Activated CD8-positive, alpha-beta memory T cell treated with anti-CD3 and anti-CD28 coated beads for 24 hours (primary cell): ENCODE measurements at regions not wholly inside any gene's neighbourhood (a gene's known extent, or its start where the extent isn't known, plus 50 kb on each side); places are given as distances from the start of the nearest gene placed in this dataset.
"Not testable (repeated sequence)": the region's sequence is repeated elsewhere in the genome, so short reads cannot be mapped to it uniquely, and the experiment has no call there.

Source experiments
- DNase-seq: peaks from one replicate; pipeline ENCODE4 v3.0.0-alpha.2; 2020

DNA sequence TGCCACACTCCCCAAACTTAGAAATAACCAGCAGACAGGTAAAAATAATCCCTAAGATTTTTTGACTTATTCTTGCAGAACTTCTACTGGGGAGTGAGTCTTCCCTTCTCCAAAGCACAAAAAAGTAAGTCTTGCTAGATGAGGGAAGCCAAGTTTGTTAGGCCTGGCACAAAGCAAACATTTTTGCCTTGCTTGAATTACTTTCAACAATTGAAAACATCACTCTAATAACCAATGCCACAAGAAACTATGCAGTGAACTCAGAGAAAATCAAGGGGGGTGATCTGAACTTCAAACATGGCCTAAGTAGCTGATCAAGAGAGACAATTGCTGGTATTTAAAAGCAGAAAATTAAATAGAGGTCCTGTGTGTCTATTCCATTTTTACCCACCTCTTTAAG lies 123.6 kb upstream of the SLC1A3 start:
- DNase-seq = no peak

DNA sequence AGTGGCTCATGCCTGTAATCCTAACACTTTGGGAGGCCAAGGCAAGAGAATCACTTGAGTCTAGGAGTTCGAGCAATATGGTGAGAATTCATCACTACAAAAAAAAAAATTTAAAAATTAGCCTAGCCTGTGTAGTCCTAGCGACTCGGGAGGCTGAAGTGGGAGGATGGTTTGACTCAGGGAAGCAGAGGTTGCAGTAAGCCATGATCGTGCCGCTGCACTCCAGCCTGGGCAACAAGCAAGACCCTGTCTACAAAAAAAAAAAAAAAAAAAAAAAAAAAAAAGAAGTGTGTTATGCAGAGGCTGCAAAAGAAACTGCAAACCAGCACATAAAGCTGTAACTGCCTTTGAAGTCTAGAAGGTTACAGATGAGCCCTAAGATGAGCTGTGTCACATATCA lies 116.9 kb upstream of the SLC1A3 start:
- DNase-seq = no peak

DNA sequence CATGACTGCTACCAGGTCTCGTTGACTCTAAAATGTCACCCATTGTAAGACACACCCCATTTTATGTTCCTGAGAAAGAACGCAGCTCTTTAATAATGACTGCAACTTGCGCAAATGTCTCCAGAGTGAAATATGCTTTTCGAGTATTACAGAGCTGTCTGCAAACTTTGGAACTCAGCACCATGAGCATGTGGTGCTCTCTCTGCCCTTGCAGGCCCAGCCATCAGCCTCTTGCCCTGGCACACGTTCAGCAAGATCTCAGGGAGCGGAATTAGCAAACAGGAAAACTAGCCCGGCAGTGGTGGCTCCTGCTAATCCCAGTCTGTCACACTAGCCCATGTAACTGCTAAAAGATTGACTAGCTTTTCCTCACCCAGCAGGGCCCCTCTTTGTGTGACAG lies 114.5 kb upstream of the SLC1A3 start:
- DNase-seq = no peak

DNA sequence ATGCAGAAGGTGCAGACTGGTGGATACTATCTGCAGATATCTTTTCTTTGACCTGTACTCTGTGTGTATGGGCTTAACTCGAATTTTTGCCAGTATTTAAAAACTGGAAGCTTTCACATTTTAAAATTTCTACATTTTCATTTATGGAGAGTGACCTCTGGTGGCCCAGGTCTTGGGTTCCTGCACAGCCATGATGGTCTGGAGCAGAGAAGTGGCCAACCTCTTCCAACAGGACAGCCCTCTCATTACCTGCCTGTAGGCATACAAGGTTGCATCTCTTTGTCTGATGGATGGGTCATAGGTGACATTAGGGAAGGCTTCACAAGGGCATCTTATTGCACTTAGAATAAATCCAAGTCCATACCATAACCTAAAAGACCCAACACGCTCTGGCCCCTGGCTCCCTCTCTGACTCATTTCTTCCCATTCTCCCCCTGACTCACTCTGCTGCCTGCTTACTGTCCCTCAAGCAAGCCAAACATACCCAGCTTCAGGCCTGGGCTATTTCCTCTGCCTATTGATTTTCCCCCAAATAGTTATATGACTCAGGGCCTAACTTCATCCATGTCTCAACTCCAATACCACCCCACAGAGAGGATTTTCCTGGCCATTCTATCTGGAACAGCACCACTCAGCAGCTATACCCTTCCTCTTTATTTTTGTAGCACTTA lies 113.3 kb upstream of the SLC1A3 start:
- DNase-seq = no peak

DNA sequence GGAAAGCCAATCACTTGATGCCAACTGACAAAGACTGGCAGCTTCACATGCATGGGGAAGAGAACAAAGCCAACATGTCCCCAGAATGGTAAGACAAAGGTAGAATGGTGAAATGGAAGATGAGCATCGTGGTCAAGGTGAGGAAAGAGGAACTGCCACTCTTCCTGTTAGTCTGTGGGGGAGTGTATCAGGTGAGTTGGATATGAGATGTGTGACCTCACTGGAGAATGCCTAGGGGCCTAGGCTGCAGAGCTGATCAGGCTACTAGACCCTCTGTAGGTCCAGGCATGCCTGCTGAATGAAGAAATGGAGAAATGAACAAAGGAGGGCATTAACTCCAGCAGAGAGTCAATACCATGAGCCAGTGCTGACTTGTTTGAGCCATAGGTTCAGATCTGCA lies 112.4 kb upstream of the SLC1A3 start:
- no peak for DNase-seq

DNA sequence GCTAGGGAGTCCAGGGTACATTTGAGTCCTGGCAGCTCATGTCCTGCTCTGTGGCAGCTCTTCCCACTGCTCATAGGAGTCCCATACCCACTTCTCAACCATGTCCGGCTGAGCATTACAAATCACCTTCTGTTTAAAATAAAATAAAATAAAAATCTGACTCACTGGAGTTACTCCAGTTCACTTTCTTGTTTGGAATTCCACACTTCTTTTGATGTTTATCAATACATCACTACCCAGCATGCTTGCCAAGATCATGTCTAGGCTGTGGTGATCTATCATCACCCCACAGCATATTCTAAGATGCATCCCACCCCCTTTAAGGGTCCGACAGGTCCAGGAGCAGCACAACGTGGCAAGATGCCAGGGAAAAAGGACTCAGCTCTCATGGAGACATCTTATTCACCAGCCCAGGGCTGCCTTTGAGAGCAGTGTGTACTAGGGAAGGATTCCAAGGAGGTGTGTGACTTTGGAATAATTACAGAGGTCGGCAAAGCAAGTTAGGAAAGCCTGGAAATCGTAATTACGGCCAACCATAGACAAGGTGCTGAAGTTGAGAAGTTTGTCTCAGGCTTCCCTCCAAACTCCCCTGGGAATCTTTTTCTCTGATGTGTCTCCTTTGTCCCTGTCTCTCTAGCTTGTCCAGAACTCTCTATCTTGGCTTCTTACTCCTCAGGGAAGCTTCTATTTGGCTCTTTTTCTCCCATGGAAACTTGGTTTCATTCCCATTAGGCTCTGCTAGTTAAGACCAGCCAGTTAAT lies 111.4 kb upstream of the SLC1A3 start:
- DNase-seq = no peak

DNA sequence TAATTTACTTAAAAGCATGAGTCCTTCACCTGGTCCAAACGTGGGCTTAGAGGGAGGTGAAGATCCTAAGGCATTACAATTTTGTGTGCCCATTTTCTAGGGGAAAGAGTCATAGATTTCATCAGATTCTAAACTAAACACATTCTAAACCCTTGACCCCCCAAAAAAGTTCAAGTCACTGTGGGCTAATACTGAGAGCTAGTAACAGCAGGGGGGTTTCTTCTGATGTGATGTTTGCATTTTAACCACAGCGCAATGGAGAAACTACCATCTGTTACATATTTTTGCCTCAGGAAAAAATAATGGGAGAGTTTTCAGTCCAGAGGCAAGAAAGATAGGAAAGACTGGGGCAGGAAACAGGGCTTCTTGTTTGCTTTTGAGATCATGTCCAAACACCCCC lies 110.8 kb upstream of the SLC1A3 start:
- DNase-seq = no peak

DNA sequence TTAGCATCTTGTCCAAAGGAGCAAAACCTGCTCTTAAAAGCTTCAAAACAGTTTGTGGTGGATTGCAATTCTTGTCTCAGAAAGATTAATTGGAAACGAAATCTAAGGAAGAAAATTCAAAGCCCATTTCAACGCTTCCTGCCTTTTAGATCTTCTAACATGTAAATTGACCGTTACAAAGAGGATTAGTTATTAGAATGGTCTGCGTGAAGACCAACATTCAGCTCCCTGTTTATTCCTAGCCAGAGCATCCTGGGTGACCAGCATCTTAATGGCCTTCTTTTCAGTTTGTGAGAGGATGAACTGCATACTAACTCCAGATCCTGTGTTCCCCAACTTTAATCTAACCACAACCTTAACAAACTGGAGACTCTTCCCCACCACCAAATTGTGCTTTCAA lies 109.9 kb upstream of the SLC1A3 start:
- no peak for DNase-seq

DNA sequence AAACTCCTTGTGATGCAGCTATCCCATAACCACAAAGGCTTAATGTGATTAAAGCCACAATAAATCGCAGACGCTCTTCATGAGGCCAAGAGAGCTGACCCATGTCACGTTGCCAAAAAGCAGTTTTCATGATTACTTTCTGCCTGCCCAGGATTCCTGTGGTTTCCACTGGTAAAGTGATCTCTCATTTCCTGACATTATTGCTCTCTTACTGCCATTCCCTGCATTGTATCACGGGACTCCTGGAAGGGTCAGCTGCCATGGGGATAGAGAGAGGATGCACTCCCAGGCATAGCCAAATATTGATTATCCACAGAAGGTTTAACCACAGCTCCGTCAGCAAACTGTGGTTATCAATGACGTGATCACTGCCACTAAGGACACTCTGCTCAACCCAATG lies 103.8 kb upstream of the SLC1A3 start:
- no peak for DNase-seq

DNA sequence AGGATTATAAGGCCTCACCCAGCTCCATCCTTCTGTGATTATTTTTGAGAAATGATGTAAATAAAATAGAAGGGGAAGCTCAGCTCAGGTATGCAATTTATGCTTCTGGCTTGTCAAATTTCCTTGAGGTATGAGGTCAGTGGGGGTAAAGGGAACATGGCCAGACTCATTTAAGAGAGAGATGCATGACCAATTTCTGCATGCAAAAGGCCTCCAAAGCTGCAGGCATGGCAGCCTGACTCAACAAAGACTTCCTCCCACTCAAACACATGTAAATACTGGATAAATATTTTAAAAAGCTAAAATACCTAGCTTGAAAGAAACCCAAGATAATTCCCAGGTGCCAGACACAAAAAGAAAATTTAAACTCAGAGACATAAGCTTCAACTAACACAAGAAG lies 101.4 kb upstream of the SLC1A3 start:
- DNase-seq = no peak

DNA sequence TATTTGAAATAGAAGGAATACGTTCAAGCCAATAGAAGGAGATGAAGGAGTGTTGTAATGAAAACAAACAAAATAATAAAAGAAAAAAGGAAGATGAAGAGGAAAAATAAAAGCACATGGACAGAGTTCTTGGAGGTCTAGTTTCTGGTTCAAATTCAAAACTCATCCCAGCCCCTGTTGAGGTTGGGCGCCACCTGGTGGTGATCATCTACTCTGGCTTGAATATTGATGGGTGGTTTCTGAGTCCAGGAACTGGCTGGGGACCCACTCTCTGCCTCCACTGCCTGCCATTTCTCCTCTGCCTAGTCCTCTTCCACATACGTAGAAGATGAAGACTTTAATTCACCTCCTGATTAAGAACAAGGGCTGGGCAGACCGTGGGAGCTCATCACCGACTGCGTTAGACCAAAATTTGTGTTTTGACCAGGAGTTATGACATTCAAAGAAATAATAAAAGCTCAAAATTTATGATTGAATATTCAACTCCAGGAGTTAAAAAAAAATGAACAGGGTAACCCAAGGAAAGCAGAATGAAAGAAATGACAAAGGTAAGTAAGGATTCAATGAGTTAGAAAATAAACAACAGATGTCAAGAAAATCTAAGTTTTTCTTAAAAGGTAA lies 99.0 kb upstream of the SLC1A3 start:
- peak; percentile 87 for DNase-seq

DNA sequence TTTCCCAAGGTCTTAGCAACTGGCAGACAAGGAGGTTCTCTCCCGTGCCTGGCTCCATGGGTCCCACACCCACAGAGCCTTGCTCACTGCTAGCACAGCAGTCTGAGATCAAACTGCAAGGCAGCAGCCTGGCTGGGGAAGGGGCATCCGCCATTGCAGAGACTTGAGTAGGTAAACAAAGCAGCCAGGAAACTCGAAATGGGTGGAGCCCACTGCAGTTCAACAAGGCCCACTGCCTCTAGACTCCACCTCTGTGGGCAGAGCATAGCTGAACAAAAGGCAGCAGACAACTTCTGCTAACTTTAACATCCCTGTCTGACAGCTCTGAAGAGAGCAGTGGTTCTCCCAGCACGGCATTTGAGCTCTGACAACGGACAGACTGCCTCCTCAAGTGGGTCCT lies 98.1 kb upstream of the SLC1A3 start:
- DNase-seq = not testable (repeated sequence)

DNA sequence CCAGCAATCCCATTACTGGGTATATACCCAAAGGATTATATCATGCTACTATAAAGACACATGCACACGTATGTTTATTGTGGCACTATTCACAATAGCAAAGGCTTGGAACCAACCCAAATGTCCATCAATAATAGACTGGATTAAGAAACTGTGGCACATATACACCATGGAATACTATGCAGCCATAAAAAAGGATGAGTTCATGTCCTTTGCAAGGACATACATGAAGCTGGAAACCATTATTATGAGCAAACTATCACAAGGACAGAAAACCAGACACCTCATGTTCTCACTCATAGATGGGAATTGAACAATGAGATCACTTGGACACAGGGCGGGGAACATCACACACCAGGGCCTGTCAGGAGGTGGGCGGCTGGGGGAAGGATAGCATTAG lies 92.8 kb upstream of the SLC1A3 start:
- not testable (repeated sequence) for DNase-seq

DNA sequence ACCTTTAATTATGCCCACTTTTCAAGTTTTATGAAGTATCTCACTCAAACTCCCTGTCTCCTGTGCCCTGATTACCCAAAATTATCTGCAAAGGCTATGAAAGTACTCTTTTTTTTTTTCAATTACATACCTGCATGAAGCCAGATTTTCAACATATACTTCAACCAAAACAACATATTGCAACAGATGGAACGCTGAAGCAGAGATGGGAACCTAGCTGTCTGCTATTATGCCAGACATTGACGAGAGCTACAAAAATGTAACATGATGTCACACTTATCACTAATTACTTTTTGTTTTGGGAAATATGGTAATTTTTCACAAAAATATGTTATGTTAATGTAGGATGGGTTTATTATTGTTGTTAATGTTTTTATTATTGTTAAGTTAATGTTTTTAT lies 86.5 kb upstream of the SLC1A3 start:
- no peak for DNase-seq

DNA sequence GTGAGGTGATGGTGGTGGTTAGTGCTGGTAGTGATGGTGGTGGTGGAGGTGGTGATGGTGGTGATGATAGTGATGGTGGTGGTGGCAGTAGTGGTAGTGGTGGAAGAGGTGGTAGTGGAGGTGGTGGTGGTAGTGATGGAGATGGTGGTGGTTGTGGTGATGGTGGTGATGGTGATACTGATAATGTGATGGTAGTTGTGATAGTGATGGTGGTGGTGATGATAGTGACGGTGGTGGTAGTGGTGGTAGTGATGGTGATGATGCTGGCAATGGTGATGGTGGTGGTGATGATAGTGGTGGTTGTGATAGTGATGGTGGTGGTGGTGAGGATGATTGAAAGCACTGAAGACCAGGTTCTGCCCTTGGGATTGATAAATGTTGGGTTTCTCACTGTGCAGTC lies 85.2 kb upstream of the SLC1A3 start:
- DNase-seq = no peak

DNA sequence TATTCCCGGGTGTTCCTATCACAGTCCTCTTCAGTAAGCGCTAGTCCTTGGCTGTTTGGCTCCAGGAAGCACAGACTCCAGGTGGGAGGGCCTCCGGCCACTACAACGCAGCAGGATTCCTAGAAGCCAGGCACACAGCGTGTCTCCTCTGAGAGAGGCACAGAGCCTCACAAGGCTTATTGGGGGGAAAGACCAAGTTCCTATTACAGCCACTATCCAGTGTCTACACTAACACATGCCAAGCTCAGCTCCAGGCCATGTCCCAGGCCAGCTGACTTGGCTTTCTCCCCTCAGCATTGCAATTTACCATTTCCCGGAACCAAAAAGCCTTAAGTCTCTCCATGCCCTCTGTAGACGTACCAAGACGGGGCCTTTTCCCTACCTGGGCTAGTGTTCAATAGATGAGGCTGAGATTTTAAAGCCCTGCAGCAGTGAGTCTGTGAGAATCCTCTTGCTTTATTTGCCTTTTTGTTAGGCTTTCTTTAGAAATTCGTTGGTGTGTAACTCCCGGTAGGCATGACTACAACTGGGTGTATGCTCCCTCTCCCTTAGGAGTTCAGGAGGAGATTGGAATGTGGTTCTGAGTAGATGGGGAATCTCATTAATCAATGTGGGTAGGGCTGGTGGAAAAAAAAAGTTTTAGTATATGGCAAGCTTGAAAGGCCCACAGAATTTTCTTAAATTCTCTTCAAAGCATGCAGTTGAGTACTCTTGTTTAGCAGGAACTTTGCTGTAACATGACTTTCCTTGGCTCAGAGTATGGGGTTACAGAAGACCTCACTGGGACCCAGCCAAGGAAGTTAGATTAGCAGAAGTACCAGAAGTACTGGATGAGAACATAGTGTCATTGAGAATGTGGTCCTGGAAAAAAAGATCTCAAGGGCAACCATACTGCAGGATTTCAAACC lies 84.3 kb upstream of the SLC1A3 start:
- DNase-seq = no peak

DNA sequence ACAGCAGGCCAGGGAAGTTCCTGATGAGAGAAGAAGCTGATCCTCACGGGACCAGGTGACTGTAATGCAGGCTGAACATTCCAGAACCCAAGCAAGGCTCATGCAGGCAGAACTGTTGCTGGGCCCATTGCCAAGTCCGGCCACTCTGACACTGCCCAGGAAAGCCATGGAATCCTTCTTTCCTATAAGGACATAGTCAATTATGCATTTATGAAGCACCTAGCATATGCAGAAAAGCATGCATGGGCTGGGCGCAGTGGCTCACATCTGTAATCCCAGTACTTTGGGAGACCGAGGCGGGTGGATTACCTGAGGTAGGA lies 83.7 kb upstream of the SLC1A3 start:
- DNase-seq = no peak

DNA sequence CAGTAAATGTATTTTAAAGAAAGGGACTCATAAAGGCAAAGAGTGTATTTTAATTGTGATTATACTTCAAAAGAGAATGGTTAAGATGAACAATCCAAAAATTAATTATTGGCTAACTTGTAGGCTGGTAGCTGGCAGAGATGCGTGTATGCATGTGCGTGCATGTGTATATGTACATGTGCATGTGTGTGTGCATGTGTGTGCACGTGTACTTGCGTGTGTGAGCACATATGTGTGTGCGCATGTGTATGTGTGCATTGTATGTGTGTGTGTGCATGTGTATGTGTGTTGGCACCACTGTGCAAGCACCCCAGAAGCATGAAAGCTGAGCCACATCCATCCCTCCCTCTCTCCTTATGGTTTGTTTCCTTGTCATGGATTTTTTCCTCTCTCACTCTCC lies 83.0 kb upstream of the SLC1A3 start:
- no peak for DNase-seq

DNA sequence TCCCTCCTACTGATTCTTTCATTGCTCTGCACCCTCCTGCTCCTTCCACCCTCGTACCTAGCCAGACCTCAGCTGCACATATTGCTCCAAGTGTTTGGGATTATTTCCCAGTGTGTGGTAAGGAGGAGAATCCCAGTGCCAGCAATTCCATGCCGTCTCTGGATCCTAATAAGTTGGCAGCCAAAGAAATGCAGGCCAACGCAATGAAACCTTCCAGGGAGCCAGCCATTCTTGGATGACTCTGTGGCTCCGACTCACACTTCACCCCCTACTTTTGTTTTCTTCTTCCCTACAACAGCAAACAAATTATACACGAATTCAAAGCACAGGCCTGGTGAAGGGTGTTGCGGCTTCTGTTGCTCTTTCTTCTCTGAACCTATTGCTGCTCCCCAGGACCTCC lies 82.5 kb upstream of the SLC1A3 start:
- no peak for DNase-seq

DNA sequence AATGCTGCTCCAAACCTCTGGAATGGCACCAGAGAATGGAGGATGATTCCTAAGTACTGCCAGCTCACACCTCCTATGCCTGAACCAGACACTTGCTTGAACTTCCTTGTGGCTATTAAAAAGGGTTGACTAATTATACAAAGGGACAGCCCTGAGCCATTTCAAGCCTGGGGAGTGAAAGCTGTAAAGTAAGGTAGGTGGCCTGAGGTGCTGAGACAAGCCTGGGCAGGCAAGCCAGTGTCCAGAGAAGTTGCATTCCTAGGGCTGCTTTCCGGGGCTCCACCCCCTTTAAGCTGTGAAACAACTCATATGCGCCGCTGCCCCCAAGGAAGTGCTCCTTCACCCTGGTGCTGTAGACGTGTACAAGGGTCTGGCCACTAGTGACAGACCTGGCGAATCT lies 79.9 kb upstream of the SLC1A3 start:
- DNase-seq = no peak

DNA sequence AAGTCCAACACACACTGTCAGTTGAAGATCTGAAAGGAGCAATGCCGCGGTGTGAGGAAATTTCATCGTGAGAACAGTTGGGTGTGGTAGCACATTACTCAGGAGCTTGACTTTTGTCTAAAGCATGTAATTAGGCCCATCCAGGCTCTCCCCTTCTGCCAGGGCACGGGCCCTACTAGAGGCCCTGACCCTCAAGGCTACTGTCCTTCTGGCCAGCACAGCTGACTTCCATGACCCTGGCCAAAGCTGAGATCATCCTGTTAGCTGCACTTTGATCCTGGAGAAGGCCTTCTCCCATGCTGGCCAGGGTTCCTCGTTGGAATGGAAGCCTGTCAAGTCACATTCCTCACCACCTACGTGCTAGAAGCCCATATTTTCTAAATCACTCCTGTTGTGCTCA lies 77.8 kb upstream of the SLC1A3 start:
- DNase-seq = no peak

DNA sequence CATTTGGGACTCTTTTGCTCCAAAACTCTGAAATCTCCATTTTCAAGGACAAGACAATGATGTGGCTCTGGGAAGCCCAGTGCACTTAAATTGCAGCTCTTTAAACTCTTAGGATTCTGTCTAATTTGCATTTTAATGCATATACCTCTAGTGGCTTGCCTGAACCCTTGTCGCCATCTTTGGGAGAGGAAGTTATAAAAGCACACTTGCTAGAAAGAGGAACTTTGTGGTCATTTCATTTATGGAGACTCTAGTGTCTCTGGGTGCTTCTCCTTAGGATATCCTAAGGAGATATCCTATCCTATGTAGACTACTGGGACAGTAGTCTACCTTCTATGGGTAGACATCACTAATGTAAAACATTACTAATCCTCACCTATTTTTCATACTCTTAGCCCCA lies 77.3 kb upstream of the SLC1A3 start:
- no peak for DNase-seq

DNA sequence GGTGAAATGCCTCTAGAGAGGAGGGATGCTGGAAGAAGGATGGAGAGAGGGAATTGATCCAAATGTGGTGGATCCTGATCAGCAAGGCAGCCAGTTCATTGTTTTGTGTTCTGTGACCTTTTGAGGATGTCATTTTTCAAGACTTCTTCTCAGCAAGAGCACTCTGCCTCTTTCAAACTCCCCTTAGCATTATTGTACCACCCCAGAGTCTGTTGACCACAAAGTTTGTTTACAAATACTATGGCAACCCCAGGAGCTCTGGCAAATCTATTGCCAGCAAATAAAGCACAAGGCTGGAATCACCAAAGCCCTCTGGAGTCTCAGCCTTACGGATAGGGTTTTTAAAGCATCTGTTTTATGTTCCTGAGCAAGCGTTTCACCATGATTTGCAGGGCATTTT lies 76.2 kb upstream of the SLC1A3 start:
- DNase-seq = no peak

DNA sequence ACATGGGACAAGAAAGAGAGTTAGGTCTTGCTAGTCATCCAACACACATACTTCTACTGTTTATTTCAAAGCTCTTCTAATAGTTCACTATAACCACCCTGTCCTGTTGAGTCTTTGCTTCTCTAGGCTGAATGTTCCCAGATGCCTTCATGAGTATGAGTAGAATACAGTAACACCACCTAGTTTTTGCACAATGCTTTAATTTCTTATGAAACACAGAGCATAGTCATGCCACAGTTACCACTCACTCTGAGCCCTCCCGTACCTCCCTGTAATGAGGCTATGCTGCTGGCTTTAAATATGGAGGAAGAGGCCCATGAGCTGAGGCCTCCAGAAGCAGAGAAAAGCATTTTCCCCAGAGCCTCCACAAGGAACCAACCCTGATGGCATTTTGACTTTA lies 75.0 kb upstream of the SLC1A3 start:
- DNase-seq = no peak
